ENCODE measurements at regions not wholly inside any gene's neighbourhood (a gene's known extent, or its start where the extent isn't known, plus 50 kb on each side); places are given as distances from the start of the nearest gene placed in this dataset.

- TF ChIP-seq CTCF (IDR thresholded peaks at IDR 0.05; ENCODE audit: low read depth, low read length) (no peak), EZH2phosphoT487 (IDR thresholded peaks at IDR 0.05; ENCODE audit: low read depth) (no peak)
Measured at GRCh38 chr7:120207037-120207436, 65.9 kb upstream of the KCND2 start.

Data from OCI-LY3 (cell line).